ENCODE measurements at regions not wholly inside any gene's neighbourhood (a gene's known extent, or its start where the extent isn't known, plus 50 kb on each side); places are given as distances from the start of the nearest gene placed in this dataset.

DNA sequence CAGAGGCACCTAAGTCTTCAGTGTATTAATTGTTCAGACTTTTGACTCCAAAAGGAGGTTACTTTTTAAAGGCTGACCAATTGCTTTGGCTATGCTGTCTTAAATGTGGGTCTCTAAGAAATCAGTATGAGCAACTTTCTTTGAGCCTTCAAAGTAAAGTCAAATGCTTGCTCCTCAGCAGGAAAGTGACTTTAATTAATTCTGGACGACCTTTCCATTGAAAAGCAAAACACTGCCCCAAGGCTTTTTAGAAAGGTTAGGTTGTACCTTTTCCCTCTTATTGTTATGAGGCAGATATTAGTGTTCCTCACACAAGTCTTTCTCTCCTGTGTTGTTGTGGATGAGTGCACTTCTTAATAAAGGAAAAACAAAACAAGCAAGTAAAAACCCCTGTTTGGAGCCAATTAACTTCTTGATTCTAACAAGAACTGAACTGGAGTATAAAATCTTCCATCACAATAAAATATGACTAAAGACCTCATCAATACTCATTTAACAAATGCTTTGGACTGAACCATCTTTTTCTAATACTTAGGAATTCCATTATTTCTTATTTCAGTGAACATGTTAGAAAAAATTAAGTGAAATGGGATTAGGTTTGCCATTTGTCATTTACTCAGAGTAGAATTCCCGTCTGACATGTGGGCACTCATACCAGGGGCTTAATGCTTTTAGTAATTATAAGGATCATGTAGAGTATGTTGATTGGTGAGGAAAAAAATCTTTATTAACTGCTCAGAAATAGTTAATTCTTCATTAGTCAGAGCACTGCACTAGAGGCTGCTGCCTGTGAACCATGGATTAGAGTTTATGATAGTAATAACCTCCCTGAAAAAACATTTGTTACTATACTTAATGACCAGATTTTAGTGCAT lies 159.1 kb upstream of the ZNF608 start:
- H3K4me1 ChIP-seq = peaks cover 32% of the 10 kb centered on the region
- H3K27me3 ChIP-seq = no peaks in the 10 kb centered on the region
- H3K36me3 ChIP-seq = no peaks in the 10 kb centered on the region
- TF ChIP-seq, protein P1, sequence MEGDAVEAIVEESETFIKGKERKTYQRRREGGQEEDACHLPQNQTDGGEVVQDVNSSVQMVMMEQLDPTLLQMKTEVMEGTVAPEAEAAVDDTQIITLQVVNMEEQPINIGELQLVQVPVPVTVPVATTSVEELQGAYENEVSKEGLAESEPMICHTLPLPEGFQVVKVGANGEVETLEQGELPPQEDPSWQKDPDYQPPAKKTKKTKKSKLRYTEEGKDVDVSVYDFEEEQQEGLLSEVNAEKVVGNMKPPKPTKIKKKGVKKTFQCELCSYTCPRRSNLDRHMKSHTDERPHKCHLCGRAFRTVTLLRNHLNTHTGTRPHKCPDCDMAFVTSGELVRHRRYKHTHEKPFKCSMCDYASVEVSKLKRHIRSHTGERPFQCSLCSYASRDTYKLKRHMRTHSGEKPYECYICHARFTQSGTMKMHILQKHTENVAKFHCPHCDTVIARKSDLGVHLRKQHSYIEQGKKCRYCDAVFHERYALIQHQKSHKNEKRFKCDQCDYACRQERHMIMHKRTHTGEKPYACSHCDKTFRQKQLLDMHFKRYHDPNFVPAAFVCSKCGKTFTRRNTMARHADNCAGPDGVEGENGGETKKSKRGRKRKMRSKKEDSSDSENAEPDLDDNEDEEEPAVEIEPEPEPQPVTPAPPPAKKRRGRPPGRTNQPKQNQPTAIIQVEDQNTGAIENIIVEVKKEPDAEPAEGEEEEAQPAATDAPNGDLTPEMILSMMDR (IDR thresholded peaks at IDR 0.05; ENCODE audit: low read depth, low read length) = no peak
- no peaks in the 10 kb centered on the region for H3K9me3 ChIP-seq
- no peak overlapping the region for H3K4me3 ChIP-seq (ENCODE audit: low read depth, low read length)
- no peak for DNase-seq

DNA sequence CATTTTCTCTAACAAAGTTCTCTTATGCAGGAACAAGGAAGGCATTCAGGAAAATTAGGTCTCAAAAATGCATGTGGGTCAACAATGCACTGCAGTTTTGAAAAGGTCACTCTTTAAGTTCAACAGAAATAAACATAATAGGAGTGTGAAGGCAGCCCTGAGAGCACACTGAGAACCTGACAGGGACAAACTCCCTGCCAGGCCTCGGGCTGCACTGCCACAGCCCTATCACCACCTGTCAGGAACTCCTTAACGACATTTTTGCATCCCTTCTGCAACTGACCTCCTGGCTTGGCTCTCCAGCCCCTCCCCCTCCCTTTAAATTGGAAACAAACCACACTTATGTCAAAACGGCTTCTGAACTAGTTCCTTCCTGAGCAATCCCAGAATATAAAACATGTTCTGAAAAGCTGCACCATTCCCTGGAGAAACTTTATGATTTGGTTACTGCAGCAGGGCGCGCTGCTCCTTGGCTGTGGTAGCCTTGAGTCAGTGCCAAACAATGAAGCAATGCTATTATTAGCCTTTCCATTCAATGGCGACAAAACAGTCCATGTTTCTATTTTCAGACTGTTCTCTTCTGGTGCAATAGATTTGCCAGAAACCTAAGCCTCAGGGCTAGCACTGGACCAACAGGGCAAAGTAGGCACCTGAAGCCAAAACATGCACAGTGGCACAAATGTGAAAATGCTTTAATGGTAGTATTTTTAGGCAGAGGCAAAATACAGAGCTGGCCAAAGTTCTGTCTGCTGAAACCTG lies 160.1 kb upstream of the ZNF608 start:
- Histone ChIP-seq H3K4me1 (peaks cover 32% of the 10 kb centered on the region), H3K4me3 (ENCODE audit: low read depth, low read length) (peak overlapping the region; percentile 6; the same call in 1 of the 2 replicates), H3K36me3 (no peaks in the 10 kb centered on the region), H3K27me3 (no peaks in the 10 kb centered on the region), H3K9me3 (no peaks in the 10 kb centered on the region)
- TF ChIP-seq, protein P1 (IDR thresholded peaks at IDR 0.05; ENCODE audit: low read depth, low read length) = no peak; the same call in 1 of the 2 replicates
- peak; percentile 71 for DNase-seq

DNA sequence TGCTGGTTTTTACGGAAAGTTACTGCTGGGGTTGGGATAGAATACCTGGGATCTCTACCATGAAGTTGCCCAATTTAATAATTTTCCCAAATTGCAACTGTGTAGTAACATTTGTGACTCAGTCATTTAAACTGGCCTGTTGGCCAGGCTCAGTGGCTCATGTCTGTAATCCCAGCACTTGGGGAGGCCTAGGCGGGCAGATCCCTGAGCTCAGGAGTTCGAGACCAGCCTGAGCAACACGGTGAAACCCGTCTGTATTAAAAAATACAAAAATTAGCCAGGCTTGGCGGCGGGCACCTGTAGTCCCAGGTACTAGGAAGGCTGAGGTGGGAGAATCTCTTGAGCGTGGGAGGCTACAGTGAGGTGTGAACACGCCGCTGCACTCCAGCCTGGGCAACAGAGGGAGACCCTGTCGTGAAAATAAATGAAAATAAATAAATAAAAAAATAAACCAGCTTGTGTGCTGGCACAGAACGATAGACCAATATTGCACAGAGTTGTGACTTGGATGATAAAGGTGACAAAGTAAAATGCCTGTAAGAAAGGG lies 160.7 kb upstream of the ZNF608 start:
- H3K4me1 ChIP-seq = peaks cover 29% of the 10 kb centered on the region
- H3K4me3 ChIP-seq (ENCODE audit: low read depth, low read length) = no peak overlapping the region
- no peaks in the 10 kb centered on the region for H3K36me3 ChIP-seq
- TF ChIP-seq, protein P1 (IDR thresholded peaks at IDR 0.05; ENCODE audit: low read depth, low read length) = no peak
- no peak for DNase-seq
- no peaks in the 10 kb centered on the region for H3K27me3 ChIP-seq
- H3K9me3 ChIP-seq = no peaks in the 10 kb centered on the region

DNA sequence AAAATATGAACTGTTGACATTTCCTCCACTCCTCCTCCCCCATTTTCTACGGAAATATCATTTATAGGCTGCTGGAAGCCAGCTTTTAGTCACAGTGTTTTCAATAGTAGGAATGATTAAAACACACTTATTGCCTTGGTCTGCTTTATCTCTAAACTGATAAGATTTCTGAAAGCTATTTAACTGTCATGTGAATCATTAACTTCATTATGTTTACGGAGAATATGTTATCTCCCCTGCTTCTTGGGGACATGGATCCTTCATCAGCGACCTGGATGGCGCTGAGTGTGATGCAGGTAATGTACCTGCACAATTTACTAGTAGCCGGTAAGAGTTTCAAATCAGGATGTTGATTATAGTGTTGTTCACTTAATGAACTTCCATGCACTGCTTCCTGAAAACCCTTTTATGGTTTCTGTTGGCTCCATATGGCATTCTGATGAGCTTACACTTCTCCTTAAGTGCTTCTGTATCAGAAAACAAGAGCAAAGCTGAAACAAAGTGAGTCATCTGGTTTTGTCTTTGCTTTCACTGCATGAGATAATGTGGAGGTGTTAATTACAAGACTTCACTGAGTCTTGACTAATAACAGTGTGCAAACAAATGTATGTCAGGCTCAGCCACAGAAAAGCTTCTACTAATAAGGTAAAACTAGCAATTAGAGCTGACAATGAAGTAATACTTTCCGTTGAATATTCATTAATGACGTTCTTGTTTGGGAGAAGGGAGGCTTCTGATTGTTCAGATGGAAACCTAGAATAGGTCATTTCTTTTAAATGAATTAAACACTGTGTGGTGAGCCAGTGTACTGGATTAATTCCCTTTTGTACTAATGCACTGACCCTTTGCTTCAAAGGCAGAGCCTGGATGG lies 162.4 kb upstream of the ZNF608 start:
- H3K4me1 ChIP-seq = peaks cover 23% of the 10 kb centered on the region
- no peak overlapping the region for H3K4me3 ChIP-seq (ENCODE audit: low read depth, low read length)
- H3K9me3 ChIP-seq = no peaks in the 10 kb centered on the region
- no peak for DNase-seq
- H3K36me3 ChIP-seq = no peaks in the 10 kb centered on the region
- TF ChIP-seq, protein P1 (IDR thresholded peaks at IDR 0.05; ENCODE audit: low read depth, low read length) = no peak
- no peaks in the 10 kb centered on the region for H3K27me3 ChIP-seq

DNA sequence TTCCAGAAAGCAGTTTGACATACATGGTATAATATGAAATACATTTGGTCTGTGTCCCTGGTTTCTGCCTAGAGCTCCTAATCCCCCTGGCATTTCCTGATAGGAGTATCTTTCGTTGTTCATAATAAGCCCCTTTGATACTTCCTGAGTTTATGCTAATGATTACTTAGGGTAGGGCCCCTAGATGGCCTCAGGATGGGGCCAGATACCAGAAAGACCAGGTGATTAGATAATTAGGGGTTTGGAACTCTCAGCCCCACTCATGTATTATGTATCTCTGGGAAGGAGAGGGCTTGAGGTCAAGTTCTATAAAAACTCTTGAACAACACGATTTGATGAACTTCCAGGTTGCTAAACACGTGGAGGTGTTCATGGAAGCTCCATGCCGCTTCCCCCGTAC lies 163.3 kb upstream of the ZNF608 start:
- TF ChIP-seq, protein P1 (IDR thresholded peaks at IDR 0.05; ENCODE audit: low read depth, low read length) = no peak
- H3K27me3 ChIP-seq = no peaks in the 10 kb centered on the region
- H3K36me3 ChIP-seq = no peaks in the 10 kb centered on the region
- no peaks in the 10 kb centered on the region for H3K9me3 ChIP-seq
- no peak overlapping the region for H3K4me3 ChIP-seq (ENCODE audit: low read depth, low read length)
- DNase-seq = no peak
- peaks cover 23% of the 10 kb centered on the region for H3K4me1 ChIP-seq
